Naive thymus-derived CD4-positive, alpha-beta T cell (primary cell): ENCODE measurements at regions not wholly inside any gene's neighbourhood (a gene's known extent, or its start where the extent isn't known, plus 50 kb on each side); places are given as distances from the start of the nearest gene placed in this dataset.

ENCODE experiments used
- ATAC-seq: fragments of 150-1000 bp; cut with Tn5 transposase; 2 replicates; pipeline ENCODE4 v1.10.0; 2021; ENCODE audit warnings: mild to moderate bottlenecking, moderate library complexity
- CTCF ChIA-PET: fragments of 350-600 bp; sonication (Branson Sonifier 250); formaldehyde crosslinking; loops from one replicate; lab custom pipeline; 2021; ENCODE audit warnings: antibody characterized with exemption; lab: Charles Lee
- POLR2A ChIA-PET: fragments of 350-600 bp; sonication (Branson Sonifier 250); formaldehyde crosslinking; loops from one replicate; lab custom pipeline; 2021; ENCODE audit warnings: antibody characterized with exemption, inconsistent platforms; lab: Charles Lee
- DNase-seq, 9 donors: peaks; one replicate each; pipeline versions ENCODE4 v3.0.0 to v3.0.0-alpha.2; 2020 to 2022; ENCODE audit warnings: mixed read lengths in 1 of 9
- H3K27ac ChIP-seq: one replicate; pipeline ENCODE4 v1.7.0; 2013; ENCODE audit warnings: mild to moderate bottlenecking, low read depth, low read length, moderate library complexity
- H3K27me3 ChIP-seq, 2 donors: one replicate each; pipeline ENCODE4 v1.7.0; 2013; ENCODE audit warnings: low read length in 2 of 2, mild to moderate bottlenecking in 2 of 2, moderate library complexity in 2 of 2; ENCODE audit not compliant: control insufficient read depth in 2 of 2, insufficient read depth in 2 of 2
- H3K36me3 ChIP-seq, 3 experiments: 1 replicate in 2 of 3; 2 replicates in 1 of 3; pipeline ENCODE4 v1.7.0; 2013; ENCODE audit warnings: low read length in 3 of 3, mild to moderate bottlenecking in 3 of 3, moderate library complexity in 1 of 3; ENCODE audit not compliant: insufficient read depth in 3 of 3, control insufficient read depth in 2 of 3
- H3K4me1 ChIP-seq, 2 donors: one replicate each; pipeline ENCODE4 v1.7.0; 2013; ENCODE audit warnings: low read length in 2 of 2, mild to moderate bottlenecking in 2 of 2, moderate library complexity in 1 of 2; ENCODE audit not compliant: control insufficient read depth in 2 of 2, insufficient read depth in 2 of 2
- H3K4me3 ChIP-seq: 2 replicates; pipeline ENCODE4 v1.7.0; 2013; ENCODE audit warnings: mild to moderate bottlenecking, low read length
- H3K9me3 ChIP-seq, 3 experiments: 1 replicate in 2 of 3; 2 replicates in 1 of 3; pipeline ENCODE4 v1.7.0; 2013; ENCODE audit warnings: low read length in 3 of 3; ENCODE audit not compliant: control insufficient read depth in 2 of 3
- H3K27ac Mint-ChIP-seq, 9 donors: one replicate each; pipeline ENCODE4 v1.8.0; 2020 to 2022; ENCODE audit warnings: mixed read lengths in 9 of 9, mild to moderate bottlenecking in 8 of 9, moderate library complexity in 5 of 9, inconsistent platforms in 2 of 9
- H3K27me3 Mint-ChIP-seq, 5 donors: one replicate each; pipeline ENCODE4 v1.8.0; 2021 to 2022; ENCODE audit warnings: mixed read lengths in 5 of 5, mild to moderate bottlenecking in 1 of 5
- H3K36me3 Mint-ChIP-seq, 5 donors: one replicate each; pipeline ENCODE4 v1.8.0; 2020 to 2022; ENCODE audit warnings: mixed read lengths in 5 of 5, mild to moderate bottlenecking in 3 of 5, inconsistent platforms in 1 of 5
- H3K4me1 Mint-ChIP-seq, 7 donors: one replicate each; pipeline ENCODE4 v1.8.0; 2020 to 2022; ENCODE audit warnings: mixed read lengths in 7 of 7, mild to moderate bottlenecking in 3 of 7, inconsistent platforms in 1 of 7
- H3K4me3 Mint-ChIP-seq, 10 donors: one replicate each; pipeline ENCODE4 v1.8.0; 2020 to 2022; ENCODE audit warnings: mild to moderate bottlenecking in 10 of 10, mixed read lengths in 10 of 10, moderate library complexity in 6 of 10, inconsistent platforms in 2 of 10
- H3K9me3 Mint-ChIP-seq, 11 donors: one replicate each; pipeline ENCODE4 v1.8.0; 2020 to 2022; ENCODE audit warnings: mixed read lengths in 11 of 11, mild to moderate bottlenecking in 4 of 11, inconsistent platforms in 1 of 11, moderate library complexity in 1 of 11
- intact Hi-C, 2 donors: fragments of 100-400 bp; cut with micrococcal nuclease; formaldehyde crosslinking; loops; one replicate each; pipeline ENCODE4 v1.15.1; 2023

GRCh38 chr7:67743501-67743900, 746.9 kb downstream of the TYW1 start:
- no peaks in the 10 kb centered on the region for H3K4me1 ChIP-seq
- H3K9me3 Mint-ChIP-seq, result peaks cover 4 to 39% (median 12%) of the 10 kb centered on the region in 11 donors
- H3K9me3 ChIP-seq, result peaks cover 0 to 6% (median 0%) of the 10 kb centered on the region in 3 experiments
- no peak overlapping the region for H3K4me3 Mint-ChIP-seq
- H3K27ac ChIP-seq, result no peak overlapping the region
- H3K4me3 ChIP-seq, result no peak overlapping the region
- ATAC-seq (no peak), DNase-seq (no peak)
- intact Hi-C loops, result no loop called here
- POLR2A ChIA-PET, result no interaction called here
- CTCF ChIA-PET, result no interaction called here
- H3K27me3 Mint-ChIP-seq, result peaks cover 0 to 3% (median 0%) of the 10 kb centered on the region in 5 donors
- H3K27me3 ChIP-seq, result no peaks in the 10 kb centered on the region
- peaks cover 0 to 5% (median 0%) of the 10 kb centered on the region in 5 donors for H3K36me3 Mint-ChIP-seq
- H3K27ac Mint-ChIP-seq, result no peak overlapping the region
- H3K36me3 ChIP-seq, result no peaks in the 10 kb centered on the region
- no peaks in the 10 kb centered on the region for H3K4me1 Mint-ChIP-seq

GRCh38 chr7:67752227-67752626, 755.6 kb downstream of the TYW1 start:
- Histone ChIP-seq H3K27ac (no peak overlapping the region), H3K27me3 (no peaks in the 10 kb centered on the region), H3K4me1 (no peaks in the 10 kb centered on the region), H3K36me3 (no peaks in the 10 kb centered on the region), H3K9me3 (no peaks in the 10 kb centered on the region), H3K4me3 (no peak overlapping the region)
- Mint-ChIP-seq H3K4me1 (no peaks in the 10 kb centered on the region), H3K36me3 (peaks cover 0 to 2% (median 0%) of the 10 kb centered on the region in 5 donors), H3K27ac (no peak overlapping the region), H3K4me3 (no peak overlapping the region), H3K27me3 (peaks cover 0 to 5% (median 0%) of the 10 kb centered on the region in 5 donors), H3K9me3 (peaks cover 0 to 21% (median 9%) of the 10 kb centered on the region in 11 donors)
- DNase-seq (no peak), ATAC-seq (no peak)
- intact Hi-C loops, result no loop called here
- POLR2A ChIA-PET, result no interaction called here
- CTCF ChIA-PET, result interaction anchor here (0.7 kb wide), 1 partner anchor 830 kb away, joined by 4 read pairs; no protein-coding TSS in a partner anchor

- no peak for DNase-seq
- no peaks in the 10 kb centered on the region for H3K4me1 ChIP-seq
- Mint-ChIP-seq H3K4me1 (no peaks in the 10 kb centered on the region), H3K27me3 (peaks cover 0 to 5% (median 0%) of the 10 kb centered on the region in 5 donors), H3K9me3 (peaks cover 1 to 22% (median 9%) of the 10 kb centered on the region in 11 donors), H3K27ac (no peak overlapping the region), H3K4me3 (no peak overlapping the region), H3K36me3 (peaks cover 0 to 4% (median 0%) of the 10 kb centered on the region in 5 donors)
- H3K9me3 ChIP-seq, result no peaks in the 10 kb centered on the region
- intact Hi-C loops, result no loop called here
- H3K27ac ChIP-seq, result no peak overlapping the region
- ChIA-PET CTCF (no interaction called here), POLR2A (no interaction called here)
- no peak overlapping the region for H3K4me3 ChIP-seq
- H3K27me3 ChIP-seq, result no peaks in the 10 kb centered on the region
- ATAC-seq, result no peak
- H3K36me3 ChIP-seq, result no peaks in the 10 kb centered on the region
Observed at GRCh38 chr7:67753891-67754290, 757.3 kb downstream of the TYW1 start.

- Mint-ChIP-seq H3K4me1 (no peaks in the 10 kb centered on the region), H3K27ac (no peak overlapping the region), H3K36me3 (peaks cover 0 to 4% (median 0%) of the 10 kb centered on the region in 5 donors), H3K27me3 (peaks cover 0 to 5% (median 0%) of the 10 kb centered on the region in 5 donors), H3K9me3 (peaks cover 1 to 18% (median 7%) of the 10 kb centered on the region in 11 donors), H3K4me3 (no peak overlapping the region)
- Histone ChIP-seq H3K9me3 (no peaks in the 10 kb centered on the region), H3K27me3 (no peaks in the 10 kb centered on the region), H3K4me3 (no peak overlapping the region), H3K27ac (no peak overlapping the region), H3K4me1 (no peaks in the 10 kb centered on the region), H3K36me3 (no peaks in the 10 kb centered on the region)
- DNase-seq, result no peak
- intact Hi-C loops, result no loop called here
- ChIA-PET CTCF (no interaction called here), POLR2A (no interaction called here)
- no peak for ATAC-seq
Observed at GRCh38 chr7:67754651-67755050, 758.0 kb downstream of the TYW1 start.

GRCh38 chr7:67758551-67758950, 761.9 kb downstream of the TYW1 start:
- H3K4me3 Mint-ChIP-seq, result no peak overlapping the region
- H3K4me1 ChIP-seq, result no peaks in the 10 kb centered on the region
- no peaks in the 10 kb centered on the region for H3K27me3 ChIP-seq
- no peak overlapping the region for H3K27ac Mint-ChIP-seq
- no peaks in the 10 kb centered on the region for H3K36me3 ChIP-seq
- ATAC-seq (no peak), DNase-seq (no peak)
- H3K4me1 Mint-ChIP-seq, result no peaks in the 10 kb centered on the region
- ChIA-PET POLR2A (no interaction called here), CTCF (no interaction called here)
- no peaks in the 10 kb centered on the region for H3K9me3 ChIP-seq
- H3K4me3 ChIP-seq, result no peak overlapping the region
- intact Hi-C loops, result no loop called here
- H3K27ac ChIP-seq, result no peak overlapping the region
- H3K27me3 Mint-ChIP-seq, result no peaks in the 10 kb centered on the region
- peaks cover 0 to 22% (median 5%) of the 10 kb centered on the region in 11 donors for H3K9me3 Mint-ChIP-seq
- H3K36me3 Mint-ChIP-seq, result peaks cover 0 to 4% (median 0%) of the 10 kb centered on the region in 5 donors

GRCh38 chr7:67760971-67761370, 764.3 kb downstream of the TYW1 start:
- ATAC-seq, result no peak
- intact Hi-C loops, result no loop called here
- H3K27me3 ChIP-seq, result no peaks in the 10 kb centered on the region

GRCh38 chr7:67762516-67762915, 765.9 kb downstream of the TYW1 start:
- Mint-ChIP-seq H3K4me1 (no peaks in the 10 kb centered on the region), H3K36me3 (peaks cover 0 to 7% (median 0%) of the 10 kb centered on the region in 5 donors), H3K27me3 (no peaks in the 10 kb centered on the region), H3K4me3 (no peak overlapping the region), H3K27ac (no peak overlapping the region), H3K9me3 (peaks cover 0 to 42% (median 13%) of the 10 kb centered on the region in 11 donors)
- ATAC-seq, result no peak
- Histone ChIP-seq H3K27me3 (no peaks in the 10 kb centered on the region), H3K9me3 (peaks cover 0 to 4% (median 0%) of the 10 kb centered on the region in 3 experiments), H3K4me1 (no peaks in the 10 kb centered on the region), H3K27ac (no peak overlapping the region), H3K36me3 (no peaks in the 10 kb centered on the region), H3K4me3 (no peak overlapping the region)
- CTCF ChIA-PET, result no interaction called here
- intact Hi-C loops, result no loop called here
- POLR2A ChIA-PET, result no interaction called here
- no peak for DNase-seq

More at GRCh38 chr7:67760971-67761370, 764.3 kb downstream of the TYW1 start:
- no peaks in the 10 kb centered on the region for H3K27me3 Mint-ChIP-seq
- no peaks in the 10 kb centered on the region for H3K36me3 ChIP-seq
- no peak overlapping the region for H3K4me3 ChIP-seq
- DNase-seq, result no peak
- CTCF ChIA-PET, result no interaction called here
- no peaks in the 10 kb centered on the region for H3K9me3 ChIP-seq
- H3K9me3 Mint-ChIP-seq, result peaks cover 0 to 29% (median 7%) of the 10 kb centered on the region in 11 donors
- H3K27ac Mint-ChIP-seq, result no peak overlapping the region
- no peaks in the 10 kb centered on the region for H3K4me1 Mint-ChIP-seq
- H3K27ac ChIP-seq, result no peak overlapping the region
- H3K4me1 ChIP-seq, result no peaks in the 10 kb centered on the region
- peaks cover 0 to 4% (median 0%) of the 10 kb centered on the region in 5 donors for H3K36me3 Mint-ChIP-seq
- no peak overlapping the region for H3K4me3 Mint-ChIP-seq
- POLR2A ChIA-PET, result no interaction called here
